ENCODE measurements at regions not wholly inside any gene's neighbourhood (a gene's known extent, or its start where the extent isn't known, plus 50 kb on each side); places are given as distances from the start of the nearest gene placed in this dataset.

DNA sequence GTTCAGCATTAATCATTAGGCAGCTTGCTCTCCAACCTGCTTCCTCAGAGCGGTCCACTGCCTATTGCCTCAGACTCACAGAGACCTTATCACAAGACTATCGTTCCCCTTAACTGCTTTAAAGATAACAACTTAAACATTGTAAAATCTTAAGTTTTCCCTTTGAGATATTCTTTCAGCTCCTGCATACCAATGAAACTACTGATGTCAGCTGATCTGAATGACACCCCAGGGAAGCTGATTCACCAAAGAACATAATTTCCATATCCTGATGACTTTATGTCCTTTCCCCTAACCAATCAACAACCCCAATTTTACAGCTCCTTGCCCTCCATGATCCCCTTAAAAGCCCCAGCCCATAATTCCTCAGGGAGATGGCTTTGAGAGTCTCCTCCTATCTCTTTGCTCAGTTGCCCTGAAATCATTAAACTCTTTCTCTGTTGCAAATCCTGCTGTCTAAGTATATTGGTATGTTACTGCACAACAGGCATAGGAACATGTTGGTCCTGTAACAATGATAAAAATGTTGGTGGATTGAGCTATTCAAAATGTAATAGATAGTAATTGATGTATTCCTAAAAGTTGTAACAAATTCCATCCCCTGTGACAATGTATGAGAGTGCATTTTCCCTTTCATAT lies 621.4 kb upstream of the RGS18 start:
- Histone ChIP-seq H3K27me3 (no peaks in the 10 kb centered on the region), H3K4me1 (no peaks in the 10 kb centered on the region), H3K36me3 (no peaks in the 10 kb centered on the region), H3K9me3 (peaks cover 0 to 20% of the 10 kb centered on the region in 2 donors), H3K4me3 (no peak overlapping the region), H3K27ac (no peak overlapping the region)
- TF ChIP-seq CTCF (IDR thresholded peaks at IDR 0.05), result no peak
- no peak for DNase-seq (ENCODE audit: low spot score)

DNA sequence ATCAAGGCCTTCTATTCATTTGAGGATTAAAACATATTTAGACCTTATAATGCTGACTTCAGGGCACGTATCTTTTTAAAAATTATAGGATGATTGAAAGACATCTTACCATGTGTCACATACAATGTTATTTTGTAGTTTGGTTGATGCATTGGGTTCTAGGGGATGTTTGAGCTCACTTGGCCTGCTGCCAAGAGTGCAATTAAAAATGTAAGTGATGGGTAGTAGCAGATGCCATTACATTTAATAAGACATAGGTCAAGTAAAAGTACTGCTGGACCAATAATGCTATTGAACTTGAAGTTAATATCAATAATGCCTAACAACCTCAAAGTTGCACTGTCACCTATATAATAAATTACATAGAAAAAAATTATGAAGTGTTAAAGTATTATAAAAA lies 616.5 kb upstream of the RGS18 start:
- Histone ChIP-seq H3K4me1 (no peaks in the 10 kb centered on the region), H3K27me3 (no peaks in the 10 kb centered on the region), H3K4me3 (no peak overlapping the region), H3K27ac (no peak overlapping the region), H3K9me3 (peaks cover 0 to 15% of the 10 kb centered on the region in 2 donors), H3K36me3 (no peaks in the 10 kb centered on the region)
- DNase-seq (ENCODE audit: low spot score), result no peak
- TF ChIP-seq CTCF (IDR thresholded peaks at IDR 0.05), result no peak

GRCh38 chr1:191542444-191542843 lies 615.8 kb upstream of the RGS18 start:
- TF ChIP-seq CTCF (IDR thresholded peaks at IDR 0.05), result no peak
- no peak overlapping the region for H3K4me3 ChIP-seq
- H3K4me1 ChIP-seq, result no peaks in the 10 kb centered on the region
- H3K27me3 ChIP-seq, result no peaks in the 10 kb centered on the region
- H3K9me3 ChIP-seq, result peaks cover 0 to 10% of the 10 kb centered on the region in 2 donors
- DNase-seq (ENCODE audit: low spot score), result no peak
- H3K27ac ChIP-seq, result no peak overlapping the region
- H3K36me3 ChIP-seq, result no peaks in the 10 kb centered on the region

DNA sequence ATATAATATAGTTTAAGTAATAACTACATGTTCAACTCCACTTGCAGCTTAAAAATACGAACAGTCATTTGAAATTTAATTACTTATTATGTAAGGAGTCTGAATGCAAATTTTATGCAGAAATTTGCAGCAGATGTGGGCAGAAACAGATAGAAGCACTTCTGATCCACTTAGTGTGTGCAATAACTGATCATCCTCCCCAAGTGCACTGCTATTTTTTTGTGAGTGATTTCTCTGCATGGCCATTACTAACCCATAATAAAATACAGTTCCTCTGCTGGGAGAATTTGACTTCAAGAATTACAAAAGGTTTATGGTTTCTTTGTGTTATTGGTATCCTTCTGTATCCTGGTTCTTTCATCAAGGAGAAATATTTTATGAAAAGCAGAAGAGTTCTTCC lies 611.5 kb upstream of the RGS18 start:
- Histone ChIP-seq H3K9me3 (no peaks in the 10 kb centered on the region), H3K36me3 (no peaks in the 10 kb centered on the region), H3K27ac (no peak overlapping the region), H3K27me3 (no peaks in the 10 kb centered on the region), H3K4me3 (no peak overlapping the region), H3K4me1 (no peaks in the 10 kb centered on the region)
- no peak for DNase-seq (ENCODE audit: low spot score)
- no peak for TF ChIP-seq CTCF (IDR thresholded peaks at IDR 0.05)

DNA sequence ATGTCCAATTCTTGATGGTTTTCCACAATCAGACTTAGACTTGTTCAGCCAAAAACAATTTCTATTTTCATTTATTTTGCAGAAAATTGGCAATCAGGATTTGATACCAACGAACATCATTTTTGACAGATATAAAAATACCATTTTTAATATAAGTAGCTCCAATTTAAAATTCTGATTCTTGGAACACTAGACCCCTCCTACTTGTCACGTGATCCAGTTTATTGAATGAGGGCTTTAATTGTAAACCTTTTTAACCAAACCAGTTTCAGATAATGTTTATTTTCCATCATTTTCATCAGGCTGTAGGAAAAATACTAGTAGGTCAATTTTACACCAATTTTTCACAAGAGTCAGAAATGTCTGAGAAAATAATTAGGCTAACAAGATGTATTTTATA lies 607.2 kb upstream of the RGS18 start:
- H3K27ac ChIP-seq, result no peak overlapping the region
- no peaks in the 10 kb centered on the region for H3K27me3 ChIP-seq
- TF ChIP-seq CTCF (IDR thresholded peaks at IDR 0.05), result no peak
- no peaks in the 10 kb centered on the region for H3K4me1 ChIP-seq
- no peaks in the 10 kb centered on the region for H3K36me3 ChIP-seq
- no peaks in the 10 kb centered on the region for H3K9me3 ChIP-seq
- no peak for DNase-seq (ENCODE audit: low spot score)
- H3K4me3 ChIP-seq, result no peak overlapping the region

DNA sequence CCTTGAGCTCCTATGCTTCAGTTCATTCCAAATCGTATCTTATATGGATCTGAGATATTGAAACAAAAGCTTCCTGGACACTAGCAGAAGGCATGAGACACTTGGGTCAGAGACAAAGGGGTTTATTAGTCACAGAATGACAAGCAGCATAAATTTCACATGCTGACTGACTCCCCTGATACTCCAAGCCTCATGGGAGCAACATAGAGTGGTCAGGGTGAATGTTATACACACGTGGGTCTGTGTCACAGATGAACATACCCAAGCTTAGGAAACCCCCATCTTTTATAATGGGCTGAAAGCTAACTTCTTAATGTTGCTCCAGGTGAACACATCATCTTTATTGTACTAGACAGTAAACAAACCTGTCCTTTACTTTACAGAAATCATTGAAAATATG lies 599.9 kb upstream of the RGS18 start:
- Histone ChIP-seq H3K36me3 (no peaks in the 10 kb centered on the region), H3K4me1 (no peaks in the 10 kb centered on the region), H3K4me3 (no peak overlapping the region), H3K9me3 (no peaks in the 10 kb centered on the region), H3K27ac (no peak overlapping the region), H3K27me3 (no peaks in the 10 kb centered on the region)
- DNase-seq (ENCODE audit: low spot score), result no peak
- TF ChIP-seq CTCF (IDR thresholded peaks at IDR 0.05), result no peak

Data from right atrium auricular region (tissue), 2 donors.